ENCODE measurements at regions not wholly inside any gene's neighbourhood (a gene's known extent, or its start where the extent isn't known, plus 50 kb on each side); places are given as distances from the start of the nearest gene placed in this dataset.

DNA sequence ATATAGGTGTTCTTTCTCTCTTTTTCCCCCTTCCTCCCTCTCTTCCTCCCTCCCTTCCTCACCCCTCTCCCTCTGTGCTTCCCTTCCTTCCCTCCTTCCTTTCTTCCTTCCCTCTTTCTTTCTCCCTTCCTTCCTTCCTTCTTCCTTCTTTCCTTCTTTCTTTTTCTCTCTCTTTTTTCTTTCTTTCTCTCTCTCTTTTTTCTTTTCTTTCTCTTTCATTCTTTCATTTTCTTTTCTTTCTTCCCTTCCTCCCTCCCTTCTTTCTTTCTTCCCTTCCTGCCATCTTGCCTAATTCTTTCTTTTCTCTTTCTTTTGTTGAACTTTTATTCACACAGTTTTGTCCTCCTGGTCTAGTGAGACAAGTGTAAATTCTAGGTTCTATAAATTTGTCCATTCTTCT, 1595.6 kb downstream of the SI start:
- TF ChIP-seq ZNF565 (CRISPR knock-in tag; conservative IDR thresholded peaks at IDR 0.05; ENCODE audit: low read depth) (no peak), SNAI2 (CRISPR knock-in tag; IDR thresholded peaks at IDR 0.05) (no peak), ESRRG (CRISPR knock-in tag; IDR thresholded peaks at IDR 0.05) (no peak), TCF4 (CRISPR knock-in tag; IDR thresholded peaks at IDR 0.05; ENCODE audit: borderline replicate concordance) (no peak), PPARA (CRISPR knock-in tag; IDR thresholded peaks at IDR 0.05; ENCODE audit: borderline replicate concordance) (no peak), ISL1 (CRISPR knock-in tag; IDR thresholded peaks at IDR 0.05) (no peak)
- TF ChIP-seq, protein P1, sequence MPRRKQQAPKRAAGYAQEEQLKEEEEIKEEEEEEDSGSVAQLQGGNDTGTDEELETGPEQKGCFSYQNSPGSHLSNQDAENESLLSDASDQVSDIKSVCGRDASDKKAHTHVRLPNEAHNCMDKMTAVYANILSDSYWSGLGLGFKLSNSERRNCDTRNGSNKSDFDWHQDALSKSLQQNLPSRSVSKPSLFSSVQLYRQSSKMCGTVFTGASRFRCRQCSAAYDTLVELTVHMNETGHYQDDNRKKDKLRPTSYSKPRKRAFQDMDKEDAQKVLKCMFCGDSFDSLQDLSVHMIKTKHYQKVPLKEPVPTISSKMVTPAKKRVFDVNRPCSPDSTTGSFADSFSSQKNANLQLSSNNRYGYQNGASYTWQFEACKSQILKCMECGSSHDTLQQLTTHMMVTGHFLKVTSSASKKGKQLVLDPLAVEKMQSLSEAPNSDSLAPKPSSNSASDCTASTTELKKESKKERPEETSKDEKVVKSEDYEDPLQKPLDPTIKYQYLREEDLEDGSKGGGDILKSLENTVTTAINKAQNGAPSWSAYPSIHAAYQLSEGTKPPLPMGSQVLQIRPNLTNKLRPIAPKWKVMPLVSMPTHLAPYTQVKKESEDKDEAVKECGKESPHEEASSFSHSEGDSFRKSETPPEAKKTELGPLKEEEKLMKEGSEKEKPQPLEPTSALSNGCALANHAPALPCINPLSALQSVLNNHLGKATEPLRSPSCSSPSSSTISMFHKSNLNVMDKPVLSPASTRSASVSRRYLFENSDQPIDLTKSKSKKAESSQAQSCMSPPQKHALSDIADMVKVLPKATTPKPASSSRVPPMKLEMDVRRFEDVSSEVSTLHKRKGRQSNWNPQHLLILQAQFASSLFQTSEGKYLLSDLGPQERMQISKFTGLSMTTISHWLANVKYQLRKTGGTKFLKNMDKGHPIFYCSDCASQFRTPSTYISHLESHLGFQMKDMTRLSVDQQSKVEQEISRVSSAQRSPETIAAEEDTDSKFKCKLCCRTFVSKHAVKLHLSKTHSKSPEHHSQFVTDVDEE (CRISPR knock-in tag; IDR thresholded peaks at IDR 0.05), result no peak
- ATAC-seq, result no peak

DNA sequence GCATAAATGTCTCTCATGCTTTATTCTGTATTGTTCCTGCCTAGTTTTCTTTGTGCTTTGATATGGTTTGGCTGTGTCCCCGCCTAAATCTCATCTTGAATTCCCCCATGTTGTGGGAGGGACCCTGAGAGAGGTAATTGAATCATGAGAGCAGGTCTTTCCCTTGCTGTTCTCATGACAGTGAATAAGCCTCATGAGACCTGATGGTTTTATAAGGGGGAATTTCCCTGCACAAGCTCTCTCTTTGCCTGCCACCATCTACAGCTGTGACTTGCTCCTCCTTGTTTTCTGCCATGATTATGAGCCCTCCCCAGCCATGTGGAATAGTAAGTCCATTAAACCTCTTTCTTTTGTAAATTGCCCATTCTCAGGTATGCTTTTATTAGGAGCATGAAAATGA, 1596.6 kb downstream of the SI start:
- no peak for ATAC-seq
- TF ChIP-seq ZC3H10 (CRISPR knock-in tag; IDR thresholded peaks at IDR 0.05), result no peak
- TF ChIP-seq, protein P2, sequence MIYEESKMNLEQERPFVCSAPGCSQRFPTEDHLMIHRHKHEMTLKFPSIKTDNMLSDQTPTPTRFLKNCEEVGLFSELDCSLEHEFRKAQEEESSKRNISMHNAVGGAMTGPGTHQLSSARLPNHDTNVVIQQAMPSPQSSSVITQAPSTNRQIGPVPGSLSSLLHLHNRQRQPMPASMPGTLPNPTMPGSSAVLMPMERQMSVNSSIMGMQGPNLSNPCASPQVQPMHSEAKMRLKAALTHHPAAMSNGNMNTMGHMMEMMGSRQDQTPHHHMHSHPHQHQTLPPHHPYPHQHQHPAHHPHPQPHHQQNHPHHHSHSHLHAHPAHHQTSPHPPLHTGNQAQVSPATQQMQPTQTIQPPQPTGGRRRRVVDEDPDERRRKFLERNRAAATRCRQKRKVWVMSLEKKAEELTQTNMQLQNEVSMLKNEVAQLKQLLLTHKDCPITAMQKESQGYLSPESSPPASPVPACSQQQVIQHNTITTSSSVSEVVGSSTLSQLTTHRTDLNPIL (CRISPR knock-in tag; IDR thresholded peaks at IDR 0.05; ENCODE audit: low read depth), result no peak
- TF ChIP-seq CSDC2 (CRISPR knock-in tag; IDR thresholded peaks at IDR 0.05), result no peak
- TF ChIP-seq, protein P3, sequence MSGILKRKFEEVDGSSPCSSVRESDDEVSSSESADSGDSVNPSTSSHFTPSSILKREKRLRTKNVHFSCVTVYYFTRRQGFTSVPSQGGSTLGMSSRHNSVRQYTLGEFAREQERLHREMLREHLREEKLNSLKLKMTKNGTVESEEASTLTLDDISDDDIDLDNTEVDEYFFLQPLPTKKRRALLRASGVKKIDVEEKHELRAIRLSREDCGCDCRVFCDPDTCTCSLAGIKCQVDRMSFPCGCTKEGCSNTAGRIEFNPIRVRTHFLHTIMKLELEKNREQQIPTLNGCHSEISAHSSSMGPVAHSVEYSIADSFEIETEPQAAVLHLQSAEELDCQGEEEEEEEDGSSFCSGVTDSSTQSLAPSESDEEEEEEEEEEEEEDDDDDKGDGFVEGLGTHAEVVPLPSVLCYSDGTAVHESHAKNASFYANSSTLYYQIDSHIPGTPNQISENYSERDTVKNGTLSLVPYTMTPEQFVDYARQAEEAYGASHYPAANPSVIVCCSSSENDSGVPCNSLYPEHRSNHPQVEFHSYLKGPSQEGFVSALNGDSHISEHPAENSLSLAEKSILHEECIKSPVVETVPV (CRISPR knock-in tag; IDR thresholded peaks at IDR 0.05), result no peak
- no peak for TF ChIP-seq SNAI2 (CRISPR knock-in tag; IDR thresholded peaks at IDR 0.05)
- no peak for TF ChIP-seq BACH2 (CRISPR knock-in tag; IDR thresholded peaks at IDR 0.05; ENCODE audit: borderline replicate concordance)
- no peak for TF ChIP-seq ESRRG (CRISPR knock-in tag; IDR thresholded peaks at IDR 0.05)
- TF ChIP-seq ZFP30 (CRISPR knock-in tag; IDR thresholded peaks at IDR 0.05), result no peak
- TF ChIP-seq TCF4 (CRISPR knock-in tag; IDR thresholded peaks at IDR 0.05; ENCODE audit: borderline replicate concordance), result no peak
- TF ChIP-seq, protein P1 (CRISPR knock-in tag; IDR thresholded peaks at IDR 0.05), result no peak
- no peak for TF ChIP-seq PPARA (CRISPR knock-in tag; IDR thresholded peaks at IDR 0.05; ENCODE audit: borderline replicate concordance)
- no peak for TF ChIP-seq ZFP3 (CRISPR knock-in tag; IDR thresholded peaks at IDR 0.05)
- no peak for TF ChIP-seq TOX (CRISPR knock-in tag; IDR thresholded peaks at IDR 0.05; ENCODE audit: borderline replicate concordance)
- TF ChIP-seq OSR1 (CRISPR knock-in tag; IDR thresholded peaks at IDR 0.05), result no peak

DNA sequence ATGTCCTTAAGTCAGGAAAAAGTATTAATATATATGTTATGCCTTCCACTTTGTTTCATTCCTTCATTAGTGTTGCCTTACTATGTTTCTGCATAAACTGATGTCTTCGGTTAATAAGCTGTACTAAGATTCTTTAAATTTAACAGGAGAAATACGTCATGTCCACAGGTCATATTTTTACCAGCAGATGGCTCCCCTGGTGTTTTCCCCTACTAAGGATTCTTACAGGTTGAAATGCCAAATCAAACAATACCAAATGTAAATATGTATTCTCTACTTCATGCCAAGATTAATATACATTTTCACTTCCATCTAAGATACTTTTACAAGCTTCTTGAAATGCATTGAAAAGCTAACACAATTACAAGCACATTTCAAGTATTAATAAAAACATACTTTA, 1602.1 kb downstream of the SI start:
- ATAC-seq, result no peak
- TF ChIP-seq, protein P3 (CRISPR knock-in tag; IDR thresholded peaks at IDR 0.05), result no peak
- TF ChIP-seq, protein P2 (CRISPR knock-in tag; IDR thresholded peaks at IDR 0.05; ENCODE audit: low read depth), result no peak
- TF ChIP-seq ESRRG (CRISPR knock-in tag; IDR thresholded peaks at IDR 0.05) (no peak), ZC3H10 (CRISPR knock-in tag; IDR thresholded peaks at IDR 0.05) (no peak), ARNTL (CRISPR knock-in tag; IDR thresholded peaks at IDR 0.05; ENCODE audit: borderline replicate concordance, low read depth) (no peak), GLIS3 (CRISPR knock-in tag; IDR thresholded peaks at IDR 0.05) (no peak), ZNF8 (CRISPR knock-in tag; IDR thresholded peaks at IDR 0.05) (no peak), PPARA (CRISPR knock-in tag; IDR thresholded peaks at IDR 0.05; ENCODE audit: borderline replicate concordance) (no peak), ZNF70 (CRISPR knock-in tag; IDR thresholded peaks at IDR 0.05) (no peak), ZNF565 (CRISPR knock-in tag; conservative IDR thresholded peaks at IDR 0.05; ENCODE audit: low read depth) (no peak), ZFP30 (CRISPR knock-in tag; IDR thresholded peaks at IDR 0.05) (no peak)
- TF ChIP-seq, protein P4, sequence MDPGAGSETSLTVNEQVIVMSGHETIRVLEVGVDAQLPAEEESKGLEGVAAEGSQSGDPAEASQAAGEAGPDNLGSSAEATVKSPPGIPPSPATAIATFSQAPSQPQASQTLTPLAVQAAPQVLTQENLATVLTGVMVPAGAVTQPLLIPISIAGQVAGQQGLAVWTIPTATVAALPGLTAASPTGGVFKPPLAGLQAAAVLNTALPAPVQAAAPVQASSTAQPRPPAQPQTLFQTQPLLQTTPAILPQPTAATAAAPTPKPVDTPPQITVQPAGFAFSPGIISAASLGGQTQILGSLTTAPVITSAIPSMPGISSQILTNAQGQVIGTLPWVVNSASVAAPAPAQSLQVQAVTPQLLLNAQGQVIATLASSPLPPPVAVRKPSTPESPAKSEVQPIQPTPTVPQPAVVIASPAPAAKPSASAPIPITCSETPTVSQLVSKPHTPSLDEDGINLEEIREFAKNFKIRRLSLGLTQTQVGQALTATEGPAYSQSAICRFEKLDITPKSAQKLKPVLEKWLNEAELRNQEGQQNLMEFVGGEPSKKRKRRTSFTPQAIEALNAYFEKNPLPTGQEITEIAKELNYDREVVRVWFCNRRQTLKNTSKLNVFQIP (CRISPR knock-in tag; IDR thresholded peaks at IDR 0.05; ENCODE audit: borderline replicate concordance, low read depth), result no peak
- TF ChIP-seq, protein P1 (CRISPR knock-in tag; IDR thresholded peaks at IDR 0.05), result no peak
